DOHH2 (cell line): ENCODE measurements at regions not wholly inside any gene's neighbourhood (a gene's known extent, or its start where the extent isn't known, plus 50 kb on each side); places are given as distances from the start of the nearest gene placed in this dataset.

ENCODE experiments used
- H3F3A ChIP-seq: fragments of 200-600 bp; sonication (generic), shearing (Covaris generic); 2 replicates; pipeline ENCODE4 v1.6.0; 2016; ENCODE audit warnings: antibody characterized with exemption, mild to moderate bottlenecking; ENCODE audit not compliant: control insufficient read depth, insufficient read depth
- H3K27ac ChIP-seq: fragments of 200-600 bp; sonication (generic); 2 replicates; pipeline ENCODE4 v1.5.1; 2014; ENCODE audit warnings: low read depth, mild to moderate bottlenecking, low read length, moderate library complexity
- H3K27me3 ChIP-seq: fragments of 200-600 bp; sonication (generic); 2 replicates; pipeline ENCODE4 v1.6.1; 2014; ENCODE audit warnings: mild to moderate bottlenecking, low read length, mixed read lengths; ENCODE audit not compliant: control insufficient read depth
- H3K36me3 ChIP-seq: fragments of 200-600 bp; sonication (generic); 2 replicates; pipeline ENCODE4 v1.6.1; 2014; ENCODE audit warnings: mild to moderate bottlenecking, low read length, moderate library complexity, mixed read lengths; ENCODE audit not compliant: control insufficient read depth
- H3K4me1 ChIP-seq: fragments of 200-600 bp; sonication (generic); 2 replicates; pipeline ENCODE4 v1.6.1; 2014; ENCODE audit warnings: mild to moderate bottlenecking, low read length, mixed read lengths; ENCODE audit not compliant: control insufficient read depth
- H3K4me2 ChIP-seq: fragments of 200-600 bp; sonication (generic); 2 replicates; pipeline ENCODE4 v1.6.0; 2014; ENCODE audit warnings: mild to moderate bottlenecking, low read length, moderate library complexity
- H3K4me3 ChIP-seq: fragments of 200-600 bp; sonication (generic); 2 replicates; pipeline ENCODE4 v1.5.1; 2014; ENCODE audit warnings: mild to moderate bottlenecking, low read length, mixed read lengths
- H3K79me2 ChIP-seq: fragments of 200-600 bp; sonication (generic); 2 replicates; pipeline ENCODE4 v1.6.1; 2014; ENCODE audit warnings: mild to moderate bottlenecking, low read length, mixed read lengths; ENCODE audit not compliant: control insufficient read depth
- H3K9me2 ChIP-seq: fragments of 200-600 bp; sonication (generic); replicated peaks from 2 replicates; pipeline ENCODE4 v1.6.1; 2014; ENCODE audit warnings: mild to moderate bottlenecking, low read length, mixed read lengths; ENCODE audit not compliant: control insufficient read depth
- H3K9me3 ChIP-seq: fragments of 200-600 bp; sonication (generic); 2 replicates; pipeline ENCODE4 v1.6.1; 2014; ENCODE audit warnings: antibody characterized with exemption, low read length, mixed read lengths; ENCODE audit not compliant: control insufficient read depth, insufficient read depth
- H4K20me1 ChIP-seq: fragments of 200-600 bp; sonication (generic); 2 replicates; pipeline ENCODE4 v1.6.0; 2014; ENCODE audit warnings: low read depth, mild to moderate bottlenecking, antibody characterized with exemption, low read length, moderate library complexity; ENCODE audit not compliant: control insufficient read depth, insufficient read depth
- CTCF ChIP-seq: fragments of 200-600 bp; sonication (generic); IDR thresholded peaks from one replicate; pipeline ENCODE4 v1.5.1; 2014; ENCODE audit warnings: antibody characterized with exemption, mild to moderate bottlenecking, low read depth, low read length; ENCODE audit not compliant: poor library complexity, severe bottlenecking
- EZH2phosphoT487 ChIP-seq: fragments of 200-600 bp; sonication (generic); IDR thresholded peaks from 2 replicates; pipeline ENCODE4 v1.6.1; 2017; ENCODE audit warnings: borderline replicate concordance, mild to moderate bottlenecking, antibody characterized with exemption, low read length, moderate library complexity, mixed read lengths

GRCh38 chr18:34280000-34280399 is 55.3 kb upstream of the NOL4 start:
- Histone ChIP-seq H3K27me3 (no peaks in the 10 kb centered on the region), H3K27ac (no peak overlapping the region), H3F3A (no peaks in the 10 kb centered on the region), H3K79me2 (no peaks in the 10 kb centered on the region), H3K36me3 (no peaks in the 10 kb centered on the region), H4K20me1 (no peaks in the 10 kb centered on the region), H3K9me2 (no peaks in the 10 kb centered on the region), H3K4me1 (no peaks in the 10 kb centered on the region), H3K4me3 (no peak overlapping the region), H3K9me3 (no peaks in the 10 kb centered on the region), H3K4me2 (no peak overlapping the region)
- TF ChIP-seq EZH2phosphoT487 (no peak), CTCF (no peak)

GRCh38 chr18:34280653-34281052 is 55.9 kb upstream of the NOL4 start:
- H3K4me1 ChIP-seq = no peaks in the 10 kb centered on the region
- H3F3A ChIP-seq = no peaks in the 10 kb centered on the region
- no peaks in the 10 kb centered on the region for H3K79me2 ChIP-seq
- no peaks in the 10 kb centered on the region for H3K9me3 ChIP-seq
- no peak overlapping the region for H3K4me2 ChIP-seq
- no peak overlapping the region for H3K27ac ChIP-seq
- TF ChIP-seq CTCF (no peak), EZH2phosphoT487 (no peak)
- H3K36me3 ChIP-seq = no peaks in the 10 kb centered on the region
- no peaks in the 10 kb centered on the region for H4K20me1 ChIP-seq
- no peaks in the 10 kb centered on the region for H3K9me2 ChIP-seq
- H3K4me3 ChIP-seq = no peak overlapping the region
- no peaks in the 10 kb centered on the region for H3K27me3 ChIP-seq

DNA sequence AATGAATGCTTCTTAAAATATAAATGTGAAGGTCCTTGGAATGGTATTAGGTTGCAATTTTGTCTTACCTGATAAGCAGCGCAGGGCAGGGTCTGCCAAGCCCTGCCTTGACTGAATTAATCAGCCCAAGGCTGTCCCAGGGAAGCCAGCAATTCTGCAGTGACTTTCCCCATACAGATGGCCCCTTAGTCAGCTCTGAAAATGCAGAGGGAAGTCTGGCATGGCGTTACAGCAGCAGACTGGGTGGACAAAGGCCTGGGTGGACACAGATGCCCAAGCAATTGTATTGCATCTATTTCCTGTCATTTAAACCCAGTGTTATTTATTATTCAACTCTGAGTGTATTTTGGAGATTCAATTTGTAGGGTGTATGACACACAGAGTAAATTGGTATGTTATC is 56.6 kb upstream of the NOL4 start:
- no peaks in the 10 kb centered on the region for H3K79me2 ChIP-seq
- no peak overlapping the region for H3K27ac ChIP-seq
- H3K9me3 ChIP-seq = no peaks in the 10 kb centered on the region
- no peak overlapping the region for H3K4me2 ChIP-seq
- no peaks in the 10 kb centered on the region for H3F3A ChIP-seq
- no peaks in the 10 kb centered on the region for H4K20me1 ChIP-seq
- H3K9me2 ChIP-seq = no peaks in the 10 kb centered on the region
- H3K36me3 ChIP-seq = no peaks in the 10 kb centered on the region
- no peak for TF ChIP-seq CTCF
- TF ChIP-seq EZH2phosphoT487 = no peak
- H3K4me1 ChIP-seq = no peaks in the 10 kb centered on the region
- no peak overlapping the region for H3K4me3 ChIP-seq
- no peaks in the 10 kb centered on the region for H3K27me3 ChIP-seq

DNA sequence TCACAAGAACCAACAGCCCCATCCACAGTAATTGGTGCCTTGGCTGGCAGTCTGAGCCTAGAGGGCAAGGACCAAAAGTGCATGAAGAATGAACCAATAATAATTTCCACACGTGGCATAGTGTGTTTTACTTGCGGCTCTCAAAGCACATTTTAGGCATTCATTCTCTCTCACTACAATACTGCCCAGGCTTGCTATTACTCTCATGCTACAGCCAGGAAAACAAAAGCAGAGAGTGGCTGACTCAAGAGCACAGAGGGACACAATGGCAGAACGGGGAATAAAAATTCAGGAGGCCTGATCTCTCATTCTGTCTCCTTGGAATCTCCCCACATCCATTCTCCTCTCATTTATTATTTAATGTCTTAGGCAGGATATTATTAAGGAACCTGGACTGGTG is 57.0 kb upstream of the NOL4 start:
- Histone ChIP-seq H3K79me2 (no peaks in the 10 kb centered on the region), H3K4me2 (no peak overlapping the region), H3K27ac (no peak overlapping the region), H3K9me3 (no peaks in the 10 kb centered on the region), H3K4me3 (no peak overlapping the region), H3K36me3 (no peaks in the 10 kb centered on the region), H3F3A (no peaks in the 10 kb centered on the region), H4K20me1 (no peaks in the 10 kb centered on the region), H3K9me2 (no peaks in the 10 kb centered on the region), H3K4me1 (no peaks in the 10 kb centered on the region), H3K27me3 (no peaks in the 10 kb centered on the region)
- no peak for TF ChIP-seq CTCF
- no peak for TF ChIP-seq EZH2phosphoT487
